BJ (cell line): ENCODE measurements at regions not wholly inside any gene's neighbourhood (a gene's known extent, or its start where the extent isn't known, plus 50 kb on each side); places are given as distances from the start of the nearest gene placed in this dataset.
A peak's percentile ranks its signal among the peaks of the same experiment; 100 is the strongest.

Source experiments
- CTCF ChIA-PET: fragments of 350-600 bp; formaldehyde crosslinking; extraction: SDS; loops from one replicate; lab custom pipeline; 2021; ENCODE audit warnings: antibody characterized with exemption, inconsistent platforms; lab: Yijun Ruan, JAX
- POLR2A ChIA-PET: fragments of 300-600 bp; sonication (Branson Sonifier 250); formaldehyde crosslinking; extraction: SDS; loops from one replicate; lab custom pipeline; 2021; ENCODE audit warnings: antibody characterized with exemption; lab: Charles Lee
- DNase-seq: peaks from one replicate; pipeline ENCODE4 v3.0.0-alpha.2; 2011; ENCODE audit warnings: low read depth
- H3K27me3 ChIP-seq: 2 replicates; pipeline ENCODE4 v1.6.0; 2011; ENCODE audit warnings: low read length; ENCODE audit not compliant: control insufficient read depth, insufficient read depth
- H3K36me3 ChIP-seq: 2 replicates; pipeline ENCODE4 v1.5.1; 2011; ENCODE audit warnings: low read length; ENCODE audit not compliant: control insufficient read depth, insufficient read depth
- H3K4me3 ChIP-seq: 2 replicates; pipeline ENCODE4 v1.5.1; 2011; ENCODE audit warnings: low read depth, mild to moderate bottlenecking, control low read depth, low read length
- CTCF ChIP-seq: IDR thresholded peaks from 2 replicates; pipeline ENCODE4 v1.5.1; 2011; ENCODE audit warnings: low read depth, mild to moderate bottlenecking, control low read depth, inconsistent platforms, low read length, moderate library complexity; ENCODE audit not compliant: insufficient read depth

GRCh38 chr5:139743001-139743771 is 52.4 kb upstream of the PSD2 start:
- H3K27me3 ChIP-seq = no peaks in the 10 kb centered on the region
- no peak overlapping the region for H3K4me3 ChIP-seq
- TF ChIP-seq CTCF = no peak
- DNase-seq = no peak
- no peaks in the 10 kb centered on the region for H3K36me3 ChIP-seq
- CTCF ChIA-PET = interaction anchor here (1.3 to 5.7 kb wide), 2 partner anchors 32 to 109 kb away, joined by 3 to 33 read pairs; no protein-coding TSS in a partner anchor
- POLR2A ChIA-PET = no interaction called here

DNA sequence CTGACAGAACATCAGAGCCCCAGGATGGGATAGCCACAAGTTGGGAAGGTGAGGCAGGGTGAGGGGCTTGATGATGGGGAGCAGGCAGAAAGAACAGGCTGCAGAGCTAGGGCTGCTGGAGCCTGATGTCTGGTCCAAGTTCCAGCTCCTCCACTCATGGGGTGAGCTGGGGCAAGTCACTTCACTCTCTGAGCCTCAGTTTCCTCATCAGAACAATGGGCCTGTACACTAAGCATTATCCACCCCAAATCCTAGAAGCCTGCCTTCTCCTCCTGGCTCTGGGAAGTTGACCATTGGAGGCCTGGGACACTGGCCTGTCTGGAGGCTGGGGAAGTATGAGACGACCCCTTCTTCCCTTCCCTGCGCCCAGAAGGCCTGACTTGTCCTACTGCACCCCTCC is 51.8 kb upstream of the PSD2 start:
- Histone ChIP-seq H3K36me3 (no peaks in the 10 kb centered on the region), H3K27me3 (no peaks in the 10 kb centered on the region), H3K4me3 (no peak overlapping the region)
- POLR2A ChIA-PET = no interaction called here
- CTCF ChIA-PET = interaction anchor here (0.5 to 5.7 kb wide), 3 partner anchors 22 to 955 kb away, joined by 3 to 33 read pairs (median 15); no protein-coding TSS in a partner anchor
- no peak for DNase-seq
- no peak for TF ChIP-seq CTCF

DNA sequence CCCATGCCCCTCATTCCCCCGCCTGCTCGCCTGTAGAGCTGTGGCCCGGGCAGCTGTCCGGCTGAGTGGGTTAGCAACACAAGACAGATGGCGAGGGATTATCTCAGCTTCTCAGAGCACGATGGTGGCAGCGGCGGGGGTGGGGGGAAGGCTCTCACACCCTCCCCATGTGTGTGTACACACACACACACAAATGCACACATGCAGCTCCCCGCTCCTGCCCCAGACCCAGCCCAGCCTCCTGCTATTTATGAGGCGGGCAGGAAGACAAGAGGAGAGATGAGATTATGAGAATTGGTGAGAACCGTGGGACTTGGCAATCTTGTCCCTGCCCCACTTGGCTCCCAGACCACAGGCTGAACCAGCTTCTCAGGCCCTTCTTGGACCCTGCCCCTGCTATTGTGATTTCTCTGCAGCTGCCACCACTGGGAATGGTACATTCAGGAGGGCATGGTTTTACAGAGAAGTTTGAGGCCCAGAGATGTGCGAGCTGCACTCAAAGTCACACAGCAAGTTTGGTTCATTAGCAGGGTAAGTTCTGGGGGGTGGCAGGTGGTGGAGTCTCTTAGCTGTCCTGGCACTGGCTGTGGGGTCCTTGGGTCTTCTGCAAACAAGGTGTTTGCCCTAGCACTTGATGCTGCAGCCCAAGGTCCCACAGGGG is 51.0 kb upstream of the PSD2 start:
- no peaks in the 10 kb centered on the region for H3K27me3 ChIP-seq
- POLR2A ChIA-PET = no interaction called here
- CTCF ChIA-PET = interaction anchor here (0.5 to 5.7 kb wide), 3 partner anchors 21 to 955 kb away, joined by 3 to 33 read pairs (median 15); no protein-coding TSS in a partner anchor
- no peak for DNase-seq
- H3K36me3 ChIP-seq = no peaks in the 10 kb centered on the region
- no peak for TF ChIP-seq CTCF
- H3K4me3 ChIP-seq = no peak overlapping the region

DNA sequence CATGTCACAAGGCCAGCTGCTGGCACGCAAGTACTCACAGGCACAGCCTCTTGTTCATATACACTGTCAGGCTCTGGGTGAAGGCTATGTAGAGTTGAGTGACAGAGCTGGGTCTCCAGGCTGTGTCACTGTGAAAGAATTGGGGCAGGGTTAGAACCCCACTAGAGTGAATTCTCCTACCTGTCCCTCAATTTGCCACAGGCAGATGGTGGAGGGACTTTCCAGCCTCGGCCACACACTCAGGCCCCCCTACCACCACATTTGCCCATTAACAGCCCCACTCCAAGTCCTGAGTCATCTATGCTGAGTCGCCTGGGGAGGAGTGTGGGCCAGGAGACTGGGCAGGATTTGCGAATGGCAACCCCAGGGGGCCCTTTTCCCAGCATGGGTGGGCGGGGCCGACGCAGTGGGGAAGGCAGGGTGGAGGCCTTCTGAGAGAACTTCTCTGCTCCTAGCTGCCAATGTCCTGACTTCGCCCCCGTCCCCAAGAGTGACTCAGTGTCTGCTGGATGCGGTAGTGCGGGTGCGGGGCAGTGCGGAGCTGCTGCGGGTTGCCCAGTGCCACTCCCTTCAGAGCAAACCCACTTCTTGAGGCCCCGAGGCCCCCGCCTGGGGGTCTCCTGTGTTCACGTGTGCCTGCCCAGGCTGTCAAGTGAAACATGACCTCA is 50.3 kb upstream of the PSD2 start:
- ChIA-PET POLR2A (no interaction called here), CTCF (interaction anchor here (3.7 to 5.7 kb wide), 2 partner anchors 20 to 111 kb away, joined by 15 to 33 read pairs; no protein-coding TSS in a partner anchor)
- H3K36me3 ChIP-seq = no peaks in the 10 kb centered on the region
- H3K4me3 ChIP-seq = no peak overlapping the region
- no peak for TF ChIP-seq CTCF
- DNase-seq = peak; percentile 41
- H3K27me3 ChIP-seq = no peaks in the 10 kb centered on the region
